ENCODE measurements at regions not wholly inside any gene's neighbourhood (a gene's known extent, or its start where the extent isn't known, plus 50 kb on each side); places are given as distances from the start of the nearest gene placed in this dataset.

DNA sequence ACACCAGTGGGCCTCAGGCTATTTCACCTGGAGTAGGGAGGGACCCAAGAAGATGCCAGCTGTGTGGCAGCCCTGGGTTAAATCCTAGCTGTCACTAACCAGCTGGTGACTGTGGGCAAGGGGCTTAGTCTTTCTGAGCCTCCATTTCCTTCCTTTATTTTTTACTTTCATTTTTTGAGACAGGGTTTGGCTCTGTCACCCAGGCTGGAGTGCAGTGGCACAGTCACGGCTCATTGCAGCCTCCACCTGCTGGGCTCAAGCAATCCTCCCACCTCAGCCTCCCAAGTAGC lies 108.0 kb upstream of the SMAD3 start:
- Histone ChIP-seq H3K27ac (no peak overlapping the region), H3K9ac (no peak overlapping the region)
- TF ChIP-seq, protein P1, sequence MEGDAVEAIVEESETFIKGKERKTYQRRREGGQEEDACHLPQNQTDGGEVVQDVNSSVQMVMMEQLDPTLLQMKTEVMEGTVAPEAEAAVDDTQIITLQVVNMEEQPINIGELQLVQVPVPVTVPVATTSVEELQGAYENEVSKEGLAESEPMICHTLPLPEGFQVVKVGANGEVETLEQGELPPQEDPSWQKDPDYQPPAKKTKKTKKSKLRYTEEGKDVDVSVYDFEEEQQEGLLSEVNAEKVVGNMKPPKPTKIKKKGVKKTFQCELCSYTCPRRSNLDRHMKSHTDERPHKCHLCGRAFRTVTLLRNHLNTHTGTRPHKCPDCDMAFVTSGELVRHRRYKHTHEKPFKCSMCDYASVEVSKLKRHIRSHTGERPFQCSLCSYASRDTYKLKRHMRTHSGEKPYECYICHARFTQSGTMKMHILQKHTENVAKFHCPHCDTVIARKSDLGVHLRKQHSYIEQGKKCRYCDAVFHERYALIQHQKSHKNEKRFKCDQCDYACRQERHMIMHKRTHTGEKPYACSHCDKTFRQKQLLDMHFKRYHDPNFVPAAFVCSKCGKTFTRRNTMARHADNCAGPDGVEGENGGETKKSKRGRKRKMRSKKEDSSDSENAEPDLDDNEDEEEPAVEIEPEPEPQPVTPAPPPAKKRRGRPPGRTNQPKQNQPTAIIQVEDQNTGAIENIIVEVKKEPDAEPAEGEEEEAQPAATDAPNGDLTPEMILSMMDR (conservative IDR thresholded peaks at IDR 0.05; ENCODE audit: low read depth, low read length), result no peak

DNA sequence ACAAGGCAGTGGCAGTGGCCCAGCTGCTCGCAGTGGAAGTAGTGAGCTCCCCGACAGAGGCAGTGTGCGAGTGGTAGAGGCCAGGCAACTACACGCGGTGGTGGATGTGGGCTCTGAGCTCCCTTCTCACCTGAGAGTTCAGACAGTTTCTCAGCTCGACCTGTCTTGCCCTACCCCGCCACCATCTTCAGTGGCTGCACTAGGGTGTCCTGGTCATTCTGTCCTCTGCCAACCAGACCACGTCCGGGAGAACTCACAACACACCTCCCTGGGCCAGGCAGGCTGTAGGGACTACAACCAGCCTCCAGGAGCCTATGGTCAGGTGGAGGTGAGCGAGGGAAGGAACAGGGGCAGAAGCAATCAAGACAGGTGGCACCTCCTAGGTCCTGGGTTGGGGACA lies 106.3 kb upstream of the SMAD3 start:
- Histone ChIP-seq H3K27ac (no peak overlapping the region), H3K9ac (no peak overlapping the region), H3K79me2 (ENCODE audit: insufficient read depth, low read depth) (no peaks in the 10 kb centered on the region), H3K4me3 (IDR thresholded peaks at IDR 0.05; ENCODE audit: insufficient read depth, low read depth, low read length) (no peak overlapping the region), H3K36me3 (ENCODE audit: insufficient read depth) (no peaks in the 10 kb centered on the region), H2AFZ (ENCODE audit: low read depth) (no peak overlapping the region), H3K27me3 (ENCODE audit: insufficient read depth, low read depth) (no peaks in the 10 kb centered on the region), H3K4me2 (no peak overlapping the region), H4K20me1 (ENCODE audit: insufficient read depth) (no peaks in the 10 kb centered on the region), H3K4me1 (ENCODE audit: low read depth, poor library complexity, severe bottlenecking) (no peaks in the 10 kb centered on the region)
- TF ChIP-seq, protein P1 (conservative IDR thresholded peaks at IDR 0.05; ENCODE audit: low read depth, low read length), result no peak

More for the DNA sequence above, 108.0 kb upstream of the SMAD3 start:
- Histone ChIP-seq H3K79me2 (ENCODE audit: insufficient read depth, low read depth) (no peaks in the 10 kb centered on the region), H3K4me1 (ENCODE audit: low read depth, poor library complexity, severe bottlenecking) (no peaks in the 10 kb centered on the region), H2AFZ (ENCODE audit: low read depth) (no peak overlapping the region), H3K27me3 (ENCODE audit: insufficient read depth, low read depth) (no peaks in the 10 kb centered on the region), H3K36me3 (ENCODE audit: insufficient read depth) (no peaks in the 10 kb centered on the region), H3K4me3 (IDR thresholded peaks at IDR 0.05; ENCODE audit: insufficient read depth, low read depth, low read length) (no peak overlapping the region), H4K20me1 (ENCODE audit: insufficient read depth) (no peaks in the 10 kb centered on the region), H3K4me2 (no peak overlapping the region)

DNA sequence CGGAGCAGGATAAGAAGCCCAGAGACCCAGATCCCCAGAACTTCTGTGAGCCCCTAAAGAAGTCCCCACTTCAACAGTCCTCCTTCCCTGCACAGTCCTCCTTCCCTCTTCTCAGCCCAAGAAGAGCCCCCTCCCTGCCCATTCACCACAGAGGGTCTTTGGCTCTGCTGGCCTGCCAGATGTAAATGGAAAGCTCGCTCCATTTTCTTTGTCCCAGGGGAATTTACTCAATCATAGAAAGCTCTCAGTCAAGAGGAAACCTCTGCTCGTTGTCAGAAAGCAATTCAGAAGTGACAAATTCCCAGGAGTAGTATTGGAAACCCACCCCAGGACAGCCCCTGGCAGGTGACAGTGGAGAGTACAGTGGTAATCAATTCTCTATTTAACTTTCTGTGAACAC lies 105.5 kb upstream of the SMAD3 start:
- TF ChIP-seq, protein P1 (conservative IDR thresholded peaks at IDR 0.05; ENCODE audit: low read depth, low read length), result no peak
- Histone ChIP-seq H3K79me2 (ENCODE audit: insufficient read depth, low read depth) (no peaks in the 10 kb centered on the region), H3K4me3 (IDR thresholded peaks at IDR 0.05; ENCODE audit: insufficient read depth, low read depth, low read length) (no peak overlapping the region), H3K4me1 (ENCODE audit: low read depth, poor library complexity, severe bottlenecking) (no peaks in the 10 kb centered on the region), H3K4me2 (no peak overlapping the region), H3K27me3 (ENCODE audit: insufficient read depth, low read depth) (no peaks in the 10 kb centered on the region), H2AFZ (ENCODE audit: low read depth) (no peak overlapping the region), H3K36me3 (ENCODE audit: insufficient read depth) (no peaks in the 10 kb centered on the region), H4K20me1 (ENCODE audit: insufficient read depth) (no peaks in the 10 kb centered on the region), H3K27ac (no peak overlapping the region), H3K9ac (no peak overlapping the region)

DNA sequence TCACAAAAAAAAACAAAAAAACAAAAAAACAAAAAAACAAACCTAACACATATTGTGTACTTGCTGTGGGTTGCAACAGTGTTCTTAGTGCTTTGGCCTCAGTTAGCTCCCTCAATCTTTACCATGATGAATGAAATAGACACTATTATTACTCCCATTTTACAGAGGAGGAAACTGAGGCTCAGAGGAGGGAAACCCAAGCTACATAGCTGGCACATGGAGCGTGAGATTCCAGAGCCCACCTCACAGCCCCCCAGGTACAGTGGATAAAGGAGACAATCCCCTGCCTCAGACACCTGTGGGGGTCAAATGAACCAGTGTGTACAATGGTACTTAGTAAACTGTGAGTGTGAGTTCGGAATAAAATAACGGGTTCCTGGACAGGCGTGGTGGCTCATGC lies 104.9 kb upstream of the SMAD3 start:
- Histone ChIP-seq H4K20me1 (ENCODE audit: insufficient read depth) (no peaks in the 10 kb centered on the region), H3K4me1 (ENCODE audit: low read depth, poor library complexity, severe bottlenecking) (no peaks in the 10 kb centered on the region), H3K9ac (no peak overlapping the region), H3K27ac (no peak overlapping the region), H3K4me3 (IDR thresholded peaks at IDR 0.05; ENCODE audit: insufficient read depth, low read depth, low read length) (no peak overlapping the region), H3K27me3 (ENCODE audit: insufficient read depth, low read depth) (no peaks in the 10 kb centered on the region), H3K79me2 (ENCODE audit: insufficient read depth, low read depth) (no peaks in the 10 kb centered on the region), H3K4me2 (no peak overlapping the region), H3K36me3 (ENCODE audit: insufficient read depth) (no peaks in the 10 kb centered on the region), H2AFZ (ENCODE audit: low read depth) (no peak overlapping the region)
- TF ChIP-seq, protein P1 (conservative IDR thresholded peaks at IDR 0.05; ENCODE audit: low read depth, low read length), result no peak

DNA sequence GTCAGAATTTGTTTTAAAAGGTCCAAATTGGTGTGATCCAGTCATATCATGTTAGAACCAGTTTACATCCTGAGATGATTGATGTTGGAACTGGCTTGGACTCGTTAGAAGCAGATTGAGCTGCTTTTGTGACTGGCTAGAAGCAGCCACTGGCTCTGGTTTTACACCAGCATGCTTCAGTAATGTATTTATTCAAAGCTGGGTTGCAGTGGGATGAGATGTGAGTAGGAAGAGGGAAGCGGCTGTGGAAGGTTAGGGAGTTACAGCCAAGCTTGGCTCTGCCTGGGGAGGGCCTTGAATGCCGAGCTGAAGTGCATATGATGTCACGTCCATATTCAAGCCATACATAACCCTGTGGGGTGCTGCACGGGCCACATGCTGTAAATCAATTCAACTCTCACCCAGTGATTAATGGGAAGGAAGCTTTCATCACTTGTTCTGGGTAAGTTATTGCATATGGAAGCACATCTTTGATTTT lies 104.0 kb upstream of the SMAD3 start:
- Histone ChIP-seq H3K4me1 (ENCODE audit: low read depth, poor library complexity, severe bottlenecking) (no peaks in the 10 kb centered on the region), H4K20me1 (ENCODE audit: insufficient read depth) (no peaks in the 10 kb centered on the region), H3K4me2 (no peak overlapping the region), H3K9ac (no peak overlapping the region), H3K36me3 (ENCODE audit: insufficient read depth) (no peaks in the 10 kb centered on the region), H3K27me3 (ENCODE audit: insufficient read depth, low read depth) (no peaks in the 10 kb centered on the region), H3K79me2 (ENCODE audit: insufficient read depth, low read depth) (no peaks in the 10 kb centered on the region), H2AFZ (ENCODE audit: low read depth) (no peak overlapping the region), H3K27ac (no peak overlapping the region), H3K4me3 (IDR thresholded peaks at IDR 0.05; ENCODE audit: insufficient read depth, low read depth, low read length) (no peak overlapping the region)
- TF ChIP-seq, protein P1 (conservative IDR thresholded peaks at IDR 0.05; ENCODE audit: low read depth, low read length), result no peak
